Keratinocyte (primary cell): ENCODE measurements at regions not wholly inside any gene's neighbourhood (a gene's known extent, or its start where the extent isn't known, plus 50 kb on each side); places are given as distances from the start of the nearest gene placed in this dataset.

Experiments
- CTCF ChIP-seq, 3 experiments: IDR thresholded peaks in 1 of 3; conservative IDR thresholded peaks in 1 of 3; optimal IDR thresholded peaks in 1 of 3; 2 replicates in 2 of 3; 3 replicates in 1 of 3; pipeline versions ENCODE3 to v1.5.1; 2011; ENCODE audit warnings: low read length in 3 of 3, mild to moderate bottlenecking in 3 of 3, moderate library complexity in 2 of 3, control low read depth in 1 of 3, inconsistent platforms in 1 of 3; ENCODE audit not compliant: insufficient read depth in 2 of 3; ENCODE audit errors: extremely low read depth in 1 of 3
- EZH2 ChIP-seq: IDR thresholded peaks from one replicate; pipeline ENCODE4 v1.6.1; 2012; ENCODE audit warnings: inconsistent platforms, mild to moderate bottlenecking, low read length, moderate library complexity

GRCh38 chr13:109940637-109941036 is 154.3 kb upstream of the IRS2 start:
- TF ChIP-seq CTCF (optimal IDR thresholded peaks at IDR 0.05 in 1 of 3, IDR thresholded peaks at IDR 0.05 in 1 of 3, conservative IDR thresholded peaks at IDR 0.05 in 1 of 3; ENCODE audit: extremely low read depth in 1 of 3, insufficient read depth in 2 of 3, low read length in 3 of 3) (no peak), EZH2 (no peak)
